ENCODE measurements at regions not wholly inside any gene's neighbourhood (a gene's known extent, or its start where the extent isn't known, plus 50 kb on each side); places are given as distances from the start of the nearest gene placed in this dataset.
"Not testable (repeated sequence)": the region's sequence is repeated elsewhere in the genome, so short reads cannot be mapped to it uniquely, and the experiment has no call there.

DNA sequence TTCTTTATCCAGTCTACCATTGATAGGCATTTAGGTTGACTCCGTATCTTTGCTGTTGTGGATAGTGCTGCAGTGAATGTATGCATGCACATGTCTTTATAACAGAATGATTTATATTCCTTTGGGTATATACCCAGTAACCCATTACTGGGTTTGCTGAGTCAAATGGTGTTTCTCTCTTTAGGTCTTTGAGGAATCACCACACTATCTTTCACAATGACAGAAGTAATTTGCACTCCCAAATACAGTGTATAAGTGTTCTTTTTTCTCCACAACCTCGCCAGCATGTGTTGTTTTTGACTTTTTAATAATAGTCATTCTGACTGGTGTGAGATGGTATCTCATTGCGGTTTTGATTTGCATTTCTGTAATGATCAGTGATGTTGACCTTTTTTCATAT, 271.3 kb downstream of the SV2B start:
- H4K20me1 ChIP-seq (ENCODE audit: insufficient read depth); DNase-seq (ENCODE audit: low read depth, low spot score); ATAC-seq; H3K27ac ChIP-seq (ENCODE audit: low read depth, low read length); H3K79me2 ChIP-seq (ENCODE audit: insufficient read depth, low read length); CTCF ChIA-PET; RAD21 ChIA-PET (ENCODE audit: low non-redundant PET in 1 of 2, low total read pairs in 2 of 2, uncharacterized antibody in 2 of 2, unreplicated experiment in 2 of 2); H3K9me2 ChIP-seq (ENCODE audit: insufficient read depth); H2AFZ ChIP-seq (ENCODE audit: low read depth, low read length, poor library complexity, severe bottlenecking); H3K36me3 ChIP-seq (ENCODE audit: control insufficient read depth in 1 of 2, insufficient read depth in 2 of 2, low read length in 2 of 2); H3K9ac ChIP-seq (ENCODE audit: low read length); H3K4me1 ChIP-seq (ENCODE audit: control insufficient read depth in 1 of 2, insufficient read depth in 2 of 2, low read length in 2 of 2); H3K4me2 ChIP-seq (ENCODE audit: low read length); H3K9me3 ChIP-seq (ENCODE audit: control insufficient read depth in 1 of 2, insufficient read depth in 1 of 2, low read depth in 1 of 2, low read length in 2 of 2); POLR2A ChIA-PET; H3K4me3 ChIP-seq (replicated peaks in 1 of 2; ENCODE audit: low read depth in 1 of 2, low read length in 2 of 2); BruUV-seq (replicated peaks); intact Hi-C loops (cut with micrococcal nuclease): not testable (repeated sequence)
- H3K27me3 ChIP-seq (ENCODE audit: insufficient read depth, low read length), result peaks cover 15% of the 10 kb centered on the region

DNA sequence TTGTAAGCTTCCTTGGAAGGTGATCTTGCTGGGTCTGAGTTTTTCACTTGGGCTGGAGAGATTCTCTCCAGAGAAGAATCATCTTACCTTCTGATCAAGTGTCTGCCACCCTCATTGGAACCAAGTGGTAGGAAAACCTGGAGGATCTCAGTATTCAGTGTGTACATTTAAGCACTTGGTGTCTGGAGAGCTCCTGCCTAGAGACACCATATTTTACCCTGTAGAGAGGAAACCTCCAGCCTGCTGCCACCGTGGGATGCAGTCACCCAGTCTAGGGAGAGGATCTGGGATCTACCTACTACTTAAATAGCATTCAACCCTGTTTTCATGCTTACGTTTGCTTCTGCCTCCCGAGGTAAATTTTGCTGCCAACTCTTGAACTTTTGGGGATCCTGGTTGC, 274.3 kb downstream of the SV2B start:
- BruUV-seq (replicated peaks), result no TSS peak

DNA sequence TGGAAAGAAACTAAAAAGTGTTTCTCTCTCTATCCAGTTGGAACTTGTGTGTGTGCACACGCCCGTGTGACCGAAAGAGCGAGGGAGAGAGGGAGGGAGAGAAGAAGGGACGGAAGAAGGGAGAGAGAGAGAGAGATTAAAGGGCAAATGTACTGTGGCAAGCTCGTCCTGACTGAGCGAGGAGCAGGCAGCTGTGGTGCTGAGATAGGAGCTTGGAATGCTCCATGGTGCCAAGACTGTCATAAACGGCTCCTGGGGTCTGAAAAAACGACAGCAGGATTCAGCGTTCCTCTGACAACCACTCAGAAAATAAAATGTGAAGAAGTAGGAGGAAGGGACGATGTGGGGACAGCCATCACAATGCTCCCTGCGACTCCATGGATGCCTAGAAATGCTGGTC, 276.0 kb downstream of the SV2B start:
- intact Hi-C loops (cut with micrococcal nuclease), result no loop called here
- H3K27me3 ChIP-seq (ENCODE audit: insufficient read depth, low read length), result peaks cover 25% of the 10 kb centered on the region
- ChIA-PET CTCF (no interaction called here), RAD21 (ENCODE audit: low non-redundant PET in 1 of 2, low total read pairs in 2 of 2, uncharacterized antibody in 2 of 2, unreplicated experiment in 2 of 2) (no interaction called here), POLR2A (no interaction called here)
- TF ChIP-seq TCF7L2 (IDR thresholded peaks at IDR 0.05; ENCODE audit: borderline replicate concordance, extremely low read depth, insufficient read depth, insufficient read length) (no peak), CBX3 (IDR thresholded peaks at IDR 0.05; ENCODE audit: low read depth) (no peak), SIN3A (IDR thresholded peaks at IDR 0.05; ENCODE audit: low read depth) (no peak), SP1 (IDR thresholded peaks at IDR 0.05; ENCODE audit: low read depth) (no peak), ZNF274 (IDR thresholded peaks at IDR 0.05; ENCODE audit: low read depth, low read length) (no peak), JUND (IDR thresholded peaks at IDR 0.05) (no peak), EZH2phosphoT487 (IDR thresholded peaks at IDR 0.05; ENCODE audit: borderline replicate concordance) (no peak), RAD21 (IDR thresholded peaks at IDR 0.05; ENCODE audit: low read depth) (no peak), CEBPB (IDR thresholded peaks at IDR 0.05; ENCODE audit: low read depth) (no peak)
- TF ChIP-seq, protein P1, sequence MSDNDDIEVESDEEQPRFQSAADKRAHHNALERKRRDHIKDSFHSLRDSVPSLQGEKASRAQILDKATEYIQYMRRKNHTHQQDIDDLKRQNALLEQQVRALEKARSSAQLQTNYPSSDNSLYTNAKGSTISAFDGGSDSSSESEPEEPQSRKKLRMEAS (IDR thresholded peaks at IDR 0.05), result no peak
- TF ChIP-seq, protein P2, sequence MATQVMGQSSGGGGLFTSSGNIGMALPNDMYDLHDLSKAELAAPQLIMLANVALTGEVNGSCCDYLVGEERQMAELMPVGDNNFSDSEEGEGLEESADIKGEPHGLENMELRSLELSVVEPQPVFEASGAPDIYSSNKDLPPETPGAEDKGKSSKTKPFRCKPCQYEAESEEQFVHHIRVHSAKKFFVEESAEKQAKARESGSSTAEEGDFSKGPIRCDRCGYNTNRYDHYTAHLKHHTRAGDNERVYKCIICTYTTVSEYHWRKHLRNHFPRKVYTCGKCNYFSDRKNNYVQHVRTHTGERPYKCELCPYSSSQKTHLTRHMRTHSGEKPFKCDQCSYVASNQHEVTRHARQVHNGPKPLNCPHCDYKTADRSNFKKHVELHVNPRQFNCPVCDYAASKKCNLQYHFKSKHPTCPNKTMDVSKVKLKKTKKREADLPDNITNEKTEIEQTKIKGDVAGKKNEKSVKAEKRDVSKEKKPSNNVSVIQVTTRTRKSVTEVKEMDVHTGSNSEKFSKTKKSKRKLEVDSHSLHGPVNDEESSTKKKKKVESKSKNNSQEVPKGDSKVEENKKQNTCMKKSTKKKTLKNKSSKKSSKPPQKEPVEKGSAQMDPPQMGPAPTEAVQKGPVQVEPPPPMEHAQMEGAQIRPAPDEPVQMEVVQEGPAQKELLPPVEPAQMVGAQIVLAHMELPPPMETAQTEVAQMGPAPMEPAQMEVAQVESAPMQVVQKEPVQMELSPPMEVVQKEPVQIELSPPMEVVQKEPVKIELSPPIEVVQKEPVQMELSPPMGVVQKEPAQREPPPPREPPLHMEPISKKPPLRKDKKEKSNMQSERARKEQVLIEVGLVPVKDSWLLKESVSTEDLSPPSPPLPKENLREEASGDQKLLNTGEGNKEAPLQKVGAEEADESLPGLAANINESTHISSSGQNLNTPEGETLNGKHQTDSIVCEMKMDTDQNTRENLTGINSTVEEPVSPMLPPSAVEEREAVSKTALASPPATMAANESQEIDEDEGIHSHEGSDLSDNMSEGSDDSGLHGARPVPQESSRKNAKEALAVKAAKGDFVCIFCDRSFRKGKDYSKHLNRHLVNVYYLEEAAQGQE (IDR thresholded peaks at IDR 0.05; ENCODE audit: low read depth), result no peak
- no peak overlapping the region for H3K27ac ChIP-seq (ENCODE audit: low read depth, low read length)
- no peak overlapping the region for H3K4me2 ChIP-seq (ENCODE audit: low read length)
- no peak overlapping the region for H2AFZ ChIP-seq (ENCODE audit: low read depth, low read length, poor library complexity, severe bottlenecking)
- ATAC-seq, result no peak
- H3K9me2 ChIP-seq (ENCODE audit: insufficient read depth), result no peaks in the 10 kb centered on the region
- no TSS peak for BruUV-seq (replicated peaks)
- no peaks in the 10 kb centered on the region for H3K9me3 ChIP-seq (ENCODE audit: control insufficient read depth in 1 of 2, insufficient read depth in 1 of 2, low read depth in 1 of 2, low read length in 2 of 2)
- DNase-seq (ENCODE audit: low read depth, low spot score), result no peak
- H4K20me1 ChIP-seq (ENCODE audit: insufficient read depth), result no peaks in the 10 kb centered on the region
- H3K9ac ChIP-seq (ENCODE audit: low read length), result no peak overlapping the region
- H3K36me3 ChIP-seq (ENCODE audit: control insufficient read depth in 1 of 2, insufficient read depth in 2 of 2, low read length in 2 of 2), result no peaks in the 10 kb centered on the region
- no peaks in the 10 kb centered on the region for H3K79me2 ChIP-seq (ENCODE audit: insufficient read depth, low read length)
- H3K4me1 ChIP-seq (ENCODE audit: control insufficient read depth in 1 of 2, insufficient read depth in 2 of 2, low read length in 2 of 2), result no peaks in the 10 kb centered on the region
- H3K4me3 ChIP-seq (replicated peaks in 1 of 2; ENCODE audit: low read depth in 1 of 2, low read length in 2 of 2), result no peak overlapping the region

More for the DNA sequence above, 274.3 kb downstream of the SV2B start:
- Histone ChIP-seq H3K27ac (ENCODE audit: low read depth, low read length) (no peak overlapping the region), H3K9me2 (ENCODE audit: insufficient read depth) (no peaks in the 10 kb centered on the region), H3K36me3 (ENCODE audit: control insufficient read depth in 1 of 2, insufficient read depth in 2 of 2, low read length in 2 of 2) (no peaks in the 10 kb centered on the region), H2AFZ (ENCODE audit: low read depth, low read length, poor library complexity, severe bottlenecking) (no peak overlapping the region), H3K79me2 (ENCODE audit: insufficient read depth, low read length) (no peaks in the 10 kb centered on the region), H4K20me1 (ENCODE audit: insufficient read depth) (no peaks in the 10 kb centered on the region), H3K4me3 (replicated peaks in 1 of 2; ENCODE audit: low read depth in 1 of 2, low read length in 2 of 2) (no peak overlapping the region), H3K4me2 (ENCODE audit: low read length) (no peak overlapping the region), H3K9ac (ENCODE audit: low read length) (no peak overlapping the region), H3K27me3 (ENCODE audit: insufficient read depth, low read length) (peaks cover 25% of the 10 kb centered on the region), H3K9me3 (ENCODE audit: control insufficient read depth in 1 of 2, insufficient read depth in 1 of 2, low read depth in 1 of 2, low read length in 2 of 2) (no peaks in the 10 kb centered on the region), H3K4me1 (ENCODE audit: control insufficient read depth in 1 of 2, insufficient read depth in 2 of 2, low read length in 2 of 2) (no peaks in the 10 kb centered on the region)
- POLR2A ChIA-PET, result no interaction called here
- ATAC-seq, result no peak
- TF ChIP-seq, protein P3, sequence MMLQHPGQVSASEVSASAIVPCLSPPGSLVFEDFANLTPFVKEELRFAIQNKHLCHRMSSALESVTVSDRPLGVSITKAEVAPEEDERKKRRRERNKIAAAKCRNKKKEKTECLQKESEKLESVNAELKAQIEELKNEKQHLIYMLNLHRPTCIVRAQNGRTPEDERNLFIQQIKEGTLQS (IDR thresholded peaks at IDR 0.05), result no peak
- no peak for TF ChIP-seq TCF7L2 (IDR thresholded peaks at IDR 0.05; ENCODE audit: borderline replicate concordance, extremely low read depth, insufficient read depth, insufficient read length)
- TF ChIP-seq EZH2 (IDR thresholded peaks at IDR 0.05), result no peak
- intact Hi-C loops (cut with micrococcal nuclease), result no loop called here
- RAD21 ChIA-PET (ENCODE audit: low non-redundant PET in 1 of 2, low total read pairs in 2 of 2, uncharacterized antibody in 2 of 2, unreplicated experiment in 2 of 2), result no interaction called here
- CTCF ChIA-PET, result no interaction called here
- no peak for DNase-seq (ENCODE audit: low read depth, low spot score)

All from HCT116 (cell line).